IMR-90 (cell line): ENCODE measurements at regions not wholly inside any gene's neighbourhood (a gene's known extent, or its start where the extent isn't known, plus 50 kb on each side); places are given as distances from the start of the nearest gene placed in this dataset.
A peak's percentile ranks its signal among the peaks of the same experiment; 100 is the strongest.

Experiments
- ATAC-seq: fragments of 200-7000 bp; cut with Tn5 transposase; 2 replicates; pipeline ENCODE4 v1.9.1; 2020; ENCODE audit warnings: low read depth, mild to moderate bottlenecking, moderate library complexity
- BruUV-seq: library from RNA; stranded (reverse); fragments of 400-500 nt; replicated peaks from 2 replicates; lab custom pipeline; 2021; lab: Mats Ljungman, UMichigan
- CTCF ChIA-PET: fragments of 300-600 bp; formaldehyde crosslinking; extraction: SDS; loops from one replicate; lab custom pipeline; 2021; ENCODE audit warnings: antibody characterized with exemption; lab: Yijun Ruan, JAX
- POLR2A ChIA-PET: fragments of 300-600 bp; sonication (Branson Sonifier 250); formaldehyde crosslinking; loops from one replicate; lab custom pipeline; 2022; ENCODE audit warnings: antibody characterized with exemption; ENCODE audit not compliant: unreplicated experiment; lab: Charles Lee
- DNase-seq: peaks from one replicate; pipeline ENCODE4 v3.0.0; 2013
- H2AFZ ChIP-seq: replicated peaks from 2 replicates; pipeline ENCODE3; 2013; ENCODE audit warnings: low read length, mild to moderate bottlenecking; ENCODE audit not compliant: poor library complexity
- H2AK5ac ChIP-seq: 2 replicates; pipeline ENCODE4 v1.6.1; 2013; ENCODE audit warnings: low read depth, low read length, inconsistent platforms
- H2AK9ac ChIP-seq: replicated peaks from 2 replicates; pipeline ENCODE3; 2013; ENCODE audit warnings: mild to moderate bottlenecking, low read depth, low read length, moderate library complexity; ENCODE audit not compliant: poor library complexity
- H2BK120ac ChIP-seq: 2 replicates; pipeline ENCODE4 v1.6.1; 2013; ENCODE audit warnings: low read depth, low read length, inconsistent platforms
- H2BK15ac ChIP-seq: 3 replicates; pipeline ENCODE4 v1.6.1; 2013; ENCODE audit warnings: low read depth, low read length, inconsistent platforms
- H2BK20ac ChIP-seq: 2 replicates; pipeline ENCODE4 v1.6.1; 2013; ENCODE audit warnings: low read depth, mild to moderate bottlenecking, inconsistent platforms, low read length, moderate library complexity
- H2BK5ac ChIP-seq: 2 replicates; pipeline ENCODE4 v1.6.1; 2013; ENCODE audit warnings: mild to moderate bottlenecking, low read depth, low read length, inconsistent platforms; ENCODE audit not compliant: poor library complexity, severe bottlenecking
- H3K14ac ChIP-seq: replicated peaks from 2 replicates; pipeline ENCODE4 v1.6.1; 2013; ENCODE audit warnings: low read depth, low read length, inconsistent platforms
- H3K18ac ChIP-seq: 2 replicates; pipeline ENCODE4 v1.6.1; 2013; ENCODE audit warnings: low read depth, low read length, control low read depth
- H3K23ac ChIP-seq: 2 replicates; pipeline ENCODE4 v1.6.1; 2013; ENCODE audit warnings: low read depth, low read length, inconsistent platforms
- H3K27ac ChIP-seq: 2 replicates; pipeline ENCODE4 v1.5.1; 2013; ENCODE audit warnings: mild to moderate bottlenecking, control low read depth, low read length; ENCODE audit not compliant: insufficient read depth
- H3K27me3 ChIP-seq: 2 replicates; pipeline ENCODE4 v1.6.1; 2013; ENCODE audit warnings: low read length; ENCODE audit not compliant: control insufficient read depth, insufficient read depth
- H3K36me3 ChIP-seq: 2 replicates; pipeline ENCODE4 v1.6.1; 2013; ENCODE audit warnings: low read length, mixed read lengths; ENCODE audit not compliant: control insufficient read depth, insufficient read depth
- H3K4ac ChIP-seq: 2 replicates; pipeline ENCODE4 v1.6.1; 2013; ENCODE audit warnings: low read depth, low read length, inconsistent platforms
- H3K4me1 ChIP-seq: 2 replicates; pipeline ENCODE4 v1.6.1; 2013; ENCODE audit warnings: low read length, mixed read lengths; ENCODE audit not compliant: control insufficient read depth, insufficient read depth
- H3K4me2 ChIP-seq: 2 replicates; pipeline ENCODE4 v1.6.1; 2013; ENCODE audit warnings: low read depth, mild to moderate bottlenecking, control low read depth, low read length, moderate library complexity
- H3K4me3 ChIP-seq: 2 replicates; pipeline ENCODE4 v1.5.1; 2013; ENCODE audit warnings: low read depth, mild to moderate bottlenecking, control low read depth, low read length, moderate library complexity; ENCODE audit not compliant: insufficient read depth
- H3K56ac ChIP-seq: 2 replicates; pipeline ENCODE4 v1.6.1; 2013; ENCODE audit warnings: low read length, inconsistent platforms; ENCODE audit not compliant: insufficient read depth; ENCODE audit errors: extremely low read depth
- H3K79me1 ChIP-seq, 2 experiments: 2 replicates each; pipeline ENCODE4 v1.6.1; 2013; ENCODE audit warnings: low read length in 2 of 2, inconsistent platforms in 1 of 2, low read depth in 1 of 2
- H3K9ac ChIP-seq: 2 replicates; pipeline ENCODE4 v1.6.1; 2013; ENCODE audit warnings: low read depth, low read length, control low read depth
- H3K9me1 ChIP-seq: 2 replicates; pipeline ENCODE4 v1.6.1; 2013; ENCODE audit warnings: low read length, inconsistent platforms; ENCODE audit not compliant: insufficient read depth
- H3K9me3 ChIP-seq: 2 replicates; pipeline ENCODE4 v1.6.1; 2013; ENCODE audit warnings: low read length; ENCODE audit not compliant: control insufficient read depth, insufficient read depth
- H4K20me1 ChIP-seq: 2 replicates; pipeline ENCODE4 v1.6.1; 2013; ENCODE audit warnings: low read length, inconsistent platforms; ENCODE audit not compliant: insufficient read depth
- H4K5ac ChIP-seq: 2 replicates; pipeline ENCODE4 v1.6.1; 2013; ENCODE audit warnings: mild to moderate bottlenecking, low read depth, low read length, control low read depth
- H4K8ac ChIP-seq, 2 experiments: 2 replicates each; pipeline ENCODE4 v1.6.1; 2013; ENCODE audit warnings: low read depth in 2 of 2, low read length in 2 of 2, control low read depth in 1 of 2, inconsistent platforms in 1 of 2
- H4K91ac ChIP-seq: 2 replicates; pipeline ENCODE4 v1.6.1; 2013; ENCODE audit warnings: low read depth, low read length, inconsistent platforms; ENCODE audit not compliant: insufficient read depth
- MXI1 ChIP-seq: IDR thresholded peaks from 2 replicates; pipeline ENCODE4 v1.6.1; 2012; ENCODE audit warnings: low read depth, mild to moderate bottlenecking, low read length, moderate library complexity, borderline replicate concordance
- RCOR1 ChIP-seq: IDR thresholded peaks from 2 replicates; pipeline ENCODE4 v1.6.1; 2012; ENCODE audit warnings: mild to moderate bottlenecking, low read length, improper control_type of control experiment; ENCODE audit not compliant: insufficient replicate concordance
- USF2 ChIP-seq: fragments of 150-350 bp; IDR thresholded peaks from 2 replicates; pipeline ENCODE4 v1.6.1; 2017; ENCODE audit warnings: mild to moderate bottlenecking, antibody characterized with exemption, low read length, low read depth
- WGBS, 2 experiments: methylation state at CpG; one replicate each; pipeline versions ENCODE4 v1.1.5 to v1.1.7; 2013; ENCODE audit warnings: missing lambda C conversion rate in 2 of 2; ENCODE audit not compliant: insufficient read length in 1 of 2; ENCODE audit errors: extremely low coverage in 2 of 2; 5-methylcytosine and 5-hydroxymethylcytosine counted together
- dilution Hi-C: fragments of 300-500 bp; cut with HindIII; formaldehyde crosslinking; loops from one replicate; pipeline ENCODE4 v1.14.3; 2018; ENCODE audit warnings: low sequenced_read_pairs; ENCODE audit not compliant: unreplicated experiment
- in situ Hi-C: fragments of 300-500 bp; cut with MboI; formaldehyde crosslinking; loops from 3 replicates; pipeline ENCODE4 v1.14.3; 2019; ENCODE audit warnings: low sequenced_read_pairs, inconsistent platforms, mixed read lengths
- intact Hi-C: fragments of 100-400 bp; cut with micrococcal nuclease; formaldehyde crosslinking; loops from 2 replicates; pipeline ENCODE4 v1.10.0; 2022

- H3K9ac ChIP-seq, result no peak overlapping the region
- H3K56ac ChIP-seq, result no peak overlapping the region
- in situ Hi-C loops, result no loop called here
- H3K4ac ChIP-seq, result no peak overlapping the region
- no peaks in the 10 kb centered on the region for H3K27me3 ChIP-seq
- H2AFZ ChIP-seq, result no peak overlapping the region
- no peak overlapping the region for H2BK5ac ChIP-seq
- WGBS, 2 experiments, result no CpG with 5 or more reads among the region's 3 CpGs
- no peak overlapping the region for H3K27ac ChIP-seq
- no peak overlapping the region for H3K4me2 ChIP-seq
- no peak overlapping the region for H2BK15ac ChIP-seq
- no peaks in the 10 kb centered on the region for H3K4me1 ChIP-seq
- no peaks in the 10 kb centered on the region for H4K20me1 ChIP-seq
- H3K14ac ChIP-seq, result no peak overlapping the region
- no TSS peak for BruUV-seq
- H3K23ac ChIP-seq, result no peak overlapping the region
- no peak overlapping the region for H4K8ac ChIP-seq
- H3K18ac ChIP-seq, result no peak overlapping the region
- H2BK20ac ChIP-seq, result no peak overlapping the region
- CTCF ChIA-PET, result interaction anchor here (0.6 kb wide), 1 partner anchor 19 kb away, joined by 3 read pairs; no protein-coding TSS in a partner anchor
- ATAC-seq (no peak), DNase-seq (peak; percentile 24)
- no peak overlapping the region for H3K4me3 ChIP-seq
- H2AK5ac ChIP-seq, result no peak overlapping the region
- POLR2A ChIA-PET, result no interaction called here
- no peaks in the 10 kb centered on the region for H3K9me1 ChIP-seq
- H3K36me3 ChIP-seq, result no peaks in the 10 kb centered on the region
- no peak for TF ChIP-seq MXI1
- no peak for TF ChIP-seq RCOR1
- TF ChIP-seq USF2, result peak; percentile 53; the same call in 1 of the 2 replicates
- intact Hi-C loops, result no loop called here
- dilution Hi-C loops, result no loop called here
- no peak overlapping the region for H2AK9ac ChIP-seq
- no peak overlapping the region for H2BK120ac ChIP-seq
- no peaks in the 10 kb centered on the region for H3K9me3 ChIP-seq
- no peaks in the 10 kb centered on the region for H3K79me1 ChIP-seq
- no peak overlapping the region for H4K5ac ChIP-seq
- H4K91ac ChIP-seq, result no peak overlapping the region
Measured at GRCh38 chr4:20046931-20047677, 204.6 kb upstream of the SLIT2 start.
